Smooth muscle cell (in vitro differentiated cells): ENCODE measurements at regions not wholly inside any gene's neighbourhood (a gene's known extent, or its start where the extent isn't known, plus 50 kb on each side); places are given as distances from the start of the nearest gene placed in this dataset.

Source experiments
- DNase-seq: peaks from one replicate; lab custom pipeline; 2025; ENCODE audit not compliant: unreplicated experiment; lab: John Stamatoyannopoulos, UW
- H2AFZ ChIP-seq: fragments of 200-600 bp; sonication (generic); 2 replicates; pipeline ENCODE4 v1.6.0; 2016; ENCODE audit warnings: antibody characterized with exemption, low read depth, mild to moderate bottlenecking
- H3F3A ChIP-seq: fragments of 200-600 bp; sonication (generic); 2 replicates; pipeline ENCODE4 v1.6.0; 2017; ENCODE audit warnings: antibody characterized with exemption, low read depth
- H3K27ac ChIP-seq: fragments of 200-600 bp; sonication (generic); 2 replicates; pipeline ENCODE4 v1.5.1; 2016; ENCODE audit warnings: low read depth, mild to moderate bottlenecking
- H3K27me3 ChIP-seq: fragments of 200-600 bp; sonication (generic); 2 replicates; pipeline ENCODE4 v1.6.1; 2016; ENCODE audit warnings: low read depth, mild to moderate bottlenecking
- H3K36me3 ChIP-seq: fragments of 200-600 bp; sonication (generic); 2 replicates; pipeline ENCODE4 v1.5.1; 2016; ENCODE audit warnings: low read depth
- H3K4me1 ChIP-seq: fragments of 200-600 bp; sonication (generic); 2 replicates; pipeline ENCODE4 v1.5.1; 2016; ENCODE audit warnings: low read depth
- H3K4me2 ChIP-seq: fragments of 200-600 bp; sonication (generic); 2 replicates; pipeline ENCODE4 v1.6.0; 2016; ENCODE audit warnings: mild to moderate bottlenecking
- H3K4me3 ChIP-seq: fragments of 200-600 bp; sonication (generic); 2 replicates; pipeline ENCODE4 v1.5.1; 2016; ENCODE audit warnings: mild to moderate bottlenecking
- H3K79me2 ChIP-seq: fragments of 200-600 bp; sonication (generic); 2 replicates; pipeline ENCODE4 v1.6.0; 2016; ENCODE audit warnings: low read depth, mild to moderate bottlenecking
- H3K9ac ChIP-seq: fragments of 200-600 bp; sonication (generic); 2 replicates; pipeline ENCODE4 v1.6.0; 2016; ENCODE audit warnings: low read depth
- H3K9me3 ChIP-seq: fragments of 200-600 bp; sonication (generic); replicated peaks from 2 replicates; pipeline ENCODE4 v1.5.1; 2016; ENCODE audit warnings: low read depth
- H4K20me1 ChIP-seq: fragments of 200-600 bp; sonication (generic); 2 replicates; pipeline ENCODE4 v1.6.0; 2016; ENCODE audit warnings: low read depth
- CTCF ChIP-seq: fragments of 200-600 bp; sonication (generic); IDR thresholded peaks from 2 replicates; pipeline ENCODE4 v1.5.1; 2017; ENCODE audit warnings: borderline replicate concordance, mild to moderate bottlenecking, antibody characterized with exemption; ENCODE audit not compliant: insufficient read depth, poor library complexity, severe bottlenecking
- WGBS: methylation state at CpG from one replicate; pipeline ENCODE4 v1.1.7; 2016; ENCODE audit warnings: low lambda C conversion rate; 5-methylcytosine and 5-hydroxymethylcytosine counted together

DNA sequence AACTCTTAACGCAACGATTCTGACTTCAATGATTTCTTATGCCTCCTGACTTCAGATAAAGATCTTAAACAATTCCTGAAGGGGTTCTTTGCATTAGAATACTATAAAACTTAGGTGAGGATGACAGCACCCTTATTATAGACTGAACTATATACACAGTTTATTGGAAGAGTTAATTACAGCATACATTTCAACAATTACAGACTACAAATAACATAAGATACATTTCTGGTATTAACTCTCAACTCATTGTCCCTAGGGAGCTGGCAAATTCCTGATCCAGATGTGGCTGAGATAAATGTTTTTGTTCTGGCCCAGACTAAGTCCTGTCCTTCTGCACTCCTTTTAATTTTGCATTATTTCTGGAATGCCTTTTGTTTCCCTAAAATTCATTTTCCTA lies 155.5 kb upstream of the TMC3 start:
- no peak overlapping the region for H3K9ac ChIP-seq
- WGBS, result 80% methylated on average over 2 of the region's 2 CpGs
- no peak overlapping the region for H3K4me2 ChIP-seq
- no peak overlapping the region for H2AFZ ChIP-seq
- no peaks in the 10 kb centered on the region for H3K9me3 ChIP-seq
- peaks cover 8% of the 10 kb centered on the region for H3K4me1 ChIP-seq
- no peak overlapping the region for H3K4me3 ChIP-seq
- no peaks in the 10 kb centered on the region for H4K20me1 ChIP-seq
- no peak for TF ChIP-seq CTCF
- H3K79me2 ChIP-seq, result no peaks in the 10 kb centered on the region
- no peak overlapping the region for H3K27ac ChIP-seq
- no peaks in the 10 kb centered on the region for H3K36me3 ChIP-seq
- H3F3A ChIP-seq, result no peaks in the 10 kb centered on the region
- no peak for DNase-seq
- no peaks in the 10 kb centered on the region for H3K27me3 ChIP-seq

DNA sequence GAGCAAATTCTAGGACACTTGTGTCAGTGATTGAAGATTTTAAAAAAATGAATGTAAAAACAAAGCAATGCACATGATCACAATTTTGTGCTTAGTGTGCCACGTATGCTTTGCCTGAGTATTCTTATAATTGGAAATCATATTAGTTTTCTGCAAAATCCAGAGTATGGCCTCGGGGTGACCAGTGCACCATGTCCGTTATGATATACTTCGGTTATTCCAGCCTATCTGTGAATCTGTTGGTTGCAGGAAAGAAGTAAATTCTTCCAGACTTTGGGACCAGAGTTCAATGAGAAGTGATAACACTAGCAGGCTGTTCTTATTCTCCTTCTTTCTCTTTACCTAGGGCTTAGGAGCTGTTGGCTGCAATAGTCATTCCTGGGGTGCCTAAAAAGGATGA lies 152.0 kb upstream of the TMC3 start:
- Histone ChIP-seq H3K27ac (no peak overlapping the region), H3K36me3 (no peaks in the 10 kb centered on the region), H3F3A (no peaks in the 10 kb centered on the region), H3K4me2 (no peak overlapping the region), H3K9me3 (no peaks in the 10 kb centered on the region), H4K20me1 (no peaks in the 10 kb centered on the region), H3K79me2 (no peaks in the 10 kb centered on the region), H3K9ac (no peak overlapping the region), H3K4me3 (no peak overlapping the region), H3K27me3 (no peaks in the 10 kb centered on the region), H3K4me1 (peaks cover 5% of the 10 kb centered on the region), H2AFZ (no peak overlapping the region)
- TF ChIP-seq CTCF, result no peak
- DNase-seq, result no peak
- 94% methylated on average over 4 of the region's 4 CpGs for WGBS

DNA sequence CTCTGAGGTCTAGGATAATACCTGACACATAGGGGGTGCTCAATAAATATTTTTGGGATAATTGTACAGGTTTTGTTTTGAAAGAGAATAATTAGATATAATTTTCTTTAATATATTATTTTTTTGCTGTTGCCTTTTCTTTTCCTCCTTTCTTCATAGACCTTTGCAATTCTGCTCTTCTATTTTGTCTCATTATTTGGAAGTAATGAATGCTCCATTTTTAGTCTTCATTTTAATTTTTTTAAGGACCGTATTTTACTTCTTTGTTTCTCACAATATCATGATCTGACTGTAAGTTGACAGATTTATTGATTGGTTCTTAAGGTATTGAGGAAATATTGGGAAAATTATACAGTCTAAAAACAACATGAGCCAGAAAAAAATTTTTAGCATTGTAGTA lies 150.5 kb upstream of the TMC3 start:
- Histone ChIP-seq H3K4me2 (no peak overlapping the region), H2AFZ (no peak overlapping the region), H3K36me3 (no peaks in the 10 kb centered on the region), H3F3A (no peaks in the 10 kb centered on the region), H3K9me3 (no peaks in the 10 kb centered on the region), H3K27me3 (no peaks in the 10 kb centered on the region), H3K9ac (no peak overlapping the region), H3K4me3 (no peak overlapping the region), H3K79me2 (no peaks in the 10 kb centered on the region), H3K27ac (no peak overlapping the region), H3K4me1 (no peaks in the 10 kb centered on the region), H4K20me1 (no peaks in the 10 kb centered on the region)
- TF ChIP-seq CTCF, result no peak
- DNase-seq, result no peak
- WGBS, result 90% methylated on average over 1 of the region's 1 CpG

DNA sequence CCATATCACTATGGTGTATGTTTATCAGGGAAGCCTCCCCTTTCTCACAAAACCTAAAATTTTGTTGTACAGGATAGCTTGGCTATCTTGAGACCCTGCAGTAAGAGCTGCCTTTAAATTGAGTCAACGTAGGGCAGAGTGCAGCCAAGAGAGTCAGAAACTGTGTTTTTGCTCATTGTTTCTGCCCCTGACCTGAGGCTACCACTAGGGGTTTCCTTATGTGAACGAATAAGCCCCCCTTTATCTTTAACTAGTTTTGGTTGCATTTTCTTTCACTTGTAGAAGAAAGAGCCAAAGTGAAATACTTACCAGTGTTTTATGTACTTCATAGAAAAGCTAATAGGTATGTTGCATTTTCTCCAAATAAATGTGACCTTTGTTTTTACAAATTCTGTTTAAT lies 149.9 kb upstream of the TMC3 start:
- Histone ChIP-seq H3K4me2 (no peak overlapping the region), H4K20me1 (no peaks in the 10 kb centered on the region), H3K27ac (no peak overlapping the region), H3F3A (no peaks in the 10 kb centered on the region), H3K79me2 (no peaks in the 10 kb centered on the region), H3K9me3 (no peaks in the 10 kb centered on the region), H3K4me3 (no peak overlapping the region), H3K4me1 (no peaks in the 10 kb centered on the region), H2AFZ (no peak overlapping the region), H3K9ac (no peak overlapping the region), H3K27me3 (no peaks in the 10 kb centered on the region), H3K36me3 (no peaks in the 10 kb centered on the region)
- 77% methylated on average over 2 of the region's 2 CpGs for WGBS
- no peak for DNase-seq
- no peak for TF ChIP-seq CTCF
